ENCODE measurements at regions not wholly inside any gene's neighbourhood (a gene's known extent, or its start where the extent isn't known, plus 50 kb on each side); places are given as distances from the start of the nearest gene placed in this dataset.

DNA sequence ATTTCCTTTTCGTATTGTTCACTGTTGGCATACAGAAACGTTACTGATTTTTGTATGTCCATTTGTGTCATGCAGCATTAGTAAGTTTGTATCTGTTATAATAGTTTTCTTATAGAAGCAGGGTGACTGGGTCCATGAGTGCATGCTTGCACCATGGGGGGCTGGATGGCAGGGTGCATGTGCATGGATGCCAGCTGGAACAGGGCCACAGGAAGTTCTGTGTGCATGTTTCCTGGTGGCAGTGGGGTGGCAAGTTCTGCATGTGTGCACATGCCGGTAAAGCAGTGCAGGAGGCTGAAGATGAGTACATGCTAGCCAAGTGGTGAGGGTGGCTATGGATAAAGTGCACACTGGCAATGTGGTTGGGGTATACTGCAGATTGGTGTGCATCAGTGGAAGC, 468.0 kb upstream of the KLHL4 start:
- H2AFZ ChIP-seq (ENCODE audit: low read length): no peak overlapping the region
- Mint-ChIP-seq H3K4me1 (peaks cover 9 to 13% of the 10 kb centered on the region in 2 experiments), H3K4me3 (no peak overlapping the region), H3K9me3 (peaks cover 11 to 18% of the 10 kb centered on the region in 2 experiments; a peak in 4 of 5 replicates), H3K27me3 (ENCODE audit: low read depth) (no peaks in the 10 kb centered on the region), H3K36me3 (ENCODE audit: insufficient read depth in 1 of 3, low read depth in 3 of 3) (peaks cover 10 to 16% (median 14%) of the 10 kb centered on the region in 3 experiments), H3K27ac (peak overlapping the region in 1 of 3 experiments; percentile 45; a peak in 1 of 7 replicates)
- no peak overlapping the region for H3K27ac ChIP-seq (ENCODE audit: insufficient read length, low read depth, low read length)
- no peak overlapping the region for H2BK20ac ChIP-seq (ENCODE audit: low read depth, low read length, poor library complexity, severe bottlenecking)
- H3K79me1 ChIP-seq (ENCODE audit: insufficient read depth, low read depth, low read length, poor library complexity, severe bottlenecking): no peaks in the 10 kb centered on the region
- no peak overlapping the region for H3T11ph ChIP-seq (ENCODE audit: low read length)
- H4K8ac ChIP-seq (replicated peaks; ENCODE audit: insufficient read length, low read depth, low read length): no peak overlapping the region
- H2BK120ac ChIP-seq (ENCODE audit: low read depth, low read length, poor library complexity, severe bottlenecking): no peak overlapping the region
- H4K91ac ChIP-seq (ENCODE audit: insufficient read length, low read depth, low read length): no peak overlapping the region
- H4K20me1 ChIP-seq (ENCODE audit: control insufficient read depth, insufficient read depth, insufficient read length): no peaks in the 10 kb centered on the region
- no peak overlapping the region for H3K9ac ChIP-seq (ENCODE audit: extremely low read depth, insufficient read length, low read length)
- no peaks in the 10 kb centered on the region for H3K9me3 ChIP-seq (ENCODE audit: control insufficient read depth, low read depth, low read length)
- no peak overlapping the region for H2BK12ac ChIP-seq (ENCODE audit: insufficient read length, low read depth, low read length)
- H3K4ac ChIP-seq (ENCODE audit: low read depth, low read length): no peak overlapping the region
- no peak overlapping the region for H3K56ac ChIP-seq (ENCODE audit: insufficient read length, low read depth, low read length)
- no peak overlapping the region for H3K18ac ChIP-seq (ENCODE audit: insufficient read length, low read depth, low read length)
- H2BK5ac ChIP-seq (ENCODE audit: insufficient read length, low read length): no peak overlapping the region
- WGBS (ENCODE audit: extremely low coverage, insufficient read length, low lambda C conversion rate): no CpG with 5 or more reads among the region's 3 CpGs
- no peaks in the 10 kb centered on the region for H3K23me2 ChIP-seq (ENCODE audit: insufficient read length, low read depth, low read length, poor library complexity, severe bottlenecking)
- DNase-seq: no peak
- TF ChIP-seq, protein P1, sequence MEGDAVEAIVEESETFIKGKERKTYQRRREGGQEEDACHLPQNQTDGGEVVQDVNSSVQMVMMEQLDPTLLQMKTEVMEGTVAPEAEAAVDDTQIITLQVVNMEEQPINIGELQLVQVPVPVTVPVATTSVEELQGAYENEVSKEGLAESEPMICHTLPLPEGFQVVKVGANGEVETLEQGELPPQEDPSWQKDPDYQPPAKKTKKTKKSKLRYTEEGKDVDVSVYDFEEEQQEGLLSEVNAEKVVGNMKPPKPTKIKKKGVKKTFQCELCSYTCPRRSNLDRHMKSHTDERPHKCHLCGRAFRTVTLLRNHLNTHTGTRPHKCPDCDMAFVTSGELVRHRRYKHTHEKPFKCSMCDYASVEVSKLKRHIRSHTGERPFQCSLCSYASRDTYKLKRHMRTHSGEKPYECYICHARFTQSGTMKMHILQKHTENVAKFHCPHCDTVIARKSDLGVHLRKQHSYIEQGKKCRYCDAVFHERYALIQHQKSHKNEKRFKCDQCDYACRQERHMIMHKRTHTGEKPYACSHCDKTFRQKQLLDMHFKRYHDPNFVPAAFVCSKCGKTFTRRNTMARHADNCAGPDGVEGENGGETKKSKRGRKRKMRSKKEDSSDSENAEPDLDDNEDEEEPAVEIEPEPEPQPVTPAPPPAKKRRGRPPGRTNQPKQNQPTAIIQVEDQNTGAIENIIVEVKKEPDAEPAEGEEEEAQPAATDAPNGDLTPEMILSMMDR (conservative IDR thresholded peaks at IDR 0.05): no peak
- H2BK15ac ChIP-seq (ENCODE audit: low read depth, low read length): no peak overlapping the region
- H4K5ac ChIP-seq (ENCODE audit: insufficient read length, low read depth, low read length): no peak overlapping the region
- H3K79me2 ChIP-seq (ENCODE audit: insufficient read depth, low read length): no peaks in the 10 kb centered on the region
- no peak overlapping the region for H2AK5ac ChIP-seq (ENCODE audit: insufficient read length, low read length)
- H3K4me2 ChIP-seq (ENCODE audit: insufficient read depth, insufficient read length, low read length): no peak overlapping the region
- no peak overlapping the region for H3K14ac ChIP-seq (ENCODE audit: insufficient read depth, low read length)
- H3K27me3 ChIP-seq (ENCODE audit: insufficient read depth, low read length): no peaks in the 10 kb centered on the region
- H3K4me1 ChIP-seq (ENCODE audit: insufficient read depth, low read length): no peaks in the 10 kb centered on the region; the same call in 1 of the 2 replicates
- H3K23ac ChIP-seq (ENCODE audit: insufficient read length, low read depth, low read length): no peak overlapping the region

Measured in H9 (cell line).